HuH-7 (cell line): ENCODE measurements at regions not wholly inside any gene's neighbourhood (a gene's known extent, or its start where the extent isn't known, plus 50 kb on each side); places are given as distances from the start of the nearest gene placed in this dataset.

Source experiments
- DNase-seq: peaks from one replicate; pipeline ENCODE4 v3.0.0; 2011; ENCODE audit warnings: low spot score

- DNase-seq, result no peak
Observed at GRCh38 chr5:61687371-61687770, 355.3 kb downstream of the ZSWIM6 start.

DNA sequence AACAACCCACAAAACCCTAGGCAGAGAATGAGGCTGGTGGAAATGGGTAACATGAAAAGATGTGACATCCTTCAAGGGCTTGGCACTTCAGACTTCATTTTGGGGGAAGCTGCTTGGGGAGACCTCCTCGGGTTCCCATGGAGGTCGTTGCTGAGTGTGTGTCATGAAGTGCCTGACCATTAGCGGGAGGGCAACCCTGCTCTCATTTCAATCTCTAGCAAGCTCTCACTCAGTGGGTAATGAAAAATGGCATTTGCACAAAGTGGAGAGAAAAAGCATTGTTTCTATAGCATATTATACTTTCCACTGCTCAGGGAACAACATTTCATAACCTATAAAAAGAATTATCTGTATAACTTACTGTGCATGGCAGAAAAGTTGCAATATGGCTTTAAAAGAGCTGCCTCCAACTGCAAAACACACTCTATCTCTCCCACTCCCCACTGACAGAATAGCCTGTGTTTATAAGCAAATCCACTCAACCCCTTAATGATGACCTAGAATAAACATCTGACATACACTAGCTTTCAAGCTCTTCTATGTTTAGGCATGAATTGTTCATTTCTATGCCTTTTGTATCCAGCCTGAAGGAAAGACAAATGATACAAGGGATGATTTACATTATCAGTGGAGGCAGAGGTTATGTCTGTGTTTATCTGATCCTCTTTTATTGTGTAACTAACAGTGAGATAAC, 357.2 kb downstream of the ZSWIM6 start:
- DNase-seq, result no peak

DNA sequence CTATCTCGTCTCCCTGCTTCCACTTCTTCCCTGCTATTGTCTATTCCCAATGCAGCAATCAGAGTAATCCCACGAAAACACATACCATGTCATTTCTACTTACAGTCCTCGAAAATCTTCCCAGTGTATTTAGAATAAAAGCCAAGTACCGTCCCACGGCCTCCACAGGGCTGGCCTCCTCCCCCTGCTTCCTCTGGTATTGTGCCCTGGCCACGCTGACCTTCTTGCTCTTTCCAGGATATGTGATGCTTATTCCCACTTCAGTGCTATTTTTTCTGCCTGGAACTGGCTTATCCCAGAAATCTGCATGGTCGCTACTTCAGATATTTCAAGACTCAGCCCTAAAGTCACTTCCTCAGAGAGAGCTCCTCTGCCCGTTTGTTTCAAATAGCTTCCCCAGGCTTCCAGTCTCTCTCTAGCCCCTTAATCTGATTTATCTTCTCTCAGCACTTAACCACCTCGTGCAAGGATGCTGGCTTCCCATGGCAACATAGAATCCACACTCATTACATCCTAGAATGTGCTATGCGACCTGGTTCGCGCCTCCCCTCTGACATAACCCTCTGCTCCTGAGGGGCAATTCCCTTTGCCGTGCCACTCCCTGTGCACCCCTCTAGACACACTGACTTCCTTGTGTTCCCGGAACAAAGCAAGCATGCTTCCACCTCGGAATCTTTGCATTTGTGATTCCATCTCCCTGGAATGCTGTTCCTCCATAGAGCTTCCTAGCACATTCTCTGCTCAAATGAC, 365.9 kb downstream of the ZSWIM6 start:
- no peak for DNase-seq

DNA sequence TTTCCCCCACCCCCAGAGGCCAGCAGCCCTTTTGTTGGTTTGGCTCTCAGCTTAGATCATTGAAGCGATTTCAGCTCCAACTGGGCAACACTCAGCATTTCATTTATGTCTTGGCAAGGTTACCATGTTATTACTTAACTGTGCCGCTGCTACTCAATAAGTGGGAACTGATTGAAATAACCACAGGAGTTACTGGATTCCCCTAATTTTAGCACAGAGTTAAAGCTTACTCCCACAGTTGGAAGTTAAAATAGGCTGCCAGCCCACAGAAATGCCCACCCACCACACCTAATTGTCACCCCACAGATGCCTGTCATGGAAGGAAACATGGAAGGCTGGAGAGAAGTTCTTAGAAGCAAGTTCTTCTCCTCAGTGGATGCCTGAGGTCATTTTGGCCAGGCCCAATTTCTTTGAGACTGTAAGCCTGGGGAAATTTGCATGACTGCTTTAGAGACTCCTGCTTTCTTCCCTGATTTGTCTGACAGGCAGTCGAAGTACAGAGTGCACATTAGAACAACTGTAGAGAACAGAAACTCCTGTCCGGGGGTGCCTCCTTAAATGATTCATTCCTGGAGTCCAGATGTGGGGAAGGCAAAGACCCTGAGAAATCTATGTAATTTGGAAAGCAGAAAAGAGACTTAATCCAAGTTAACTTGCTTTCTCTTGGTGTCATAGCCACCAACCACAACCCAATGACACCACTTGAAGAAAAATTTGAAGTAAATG, 370.0 kb downstream of the ZSWIM6 start:
- no peak for DNase-seq

DNA sequence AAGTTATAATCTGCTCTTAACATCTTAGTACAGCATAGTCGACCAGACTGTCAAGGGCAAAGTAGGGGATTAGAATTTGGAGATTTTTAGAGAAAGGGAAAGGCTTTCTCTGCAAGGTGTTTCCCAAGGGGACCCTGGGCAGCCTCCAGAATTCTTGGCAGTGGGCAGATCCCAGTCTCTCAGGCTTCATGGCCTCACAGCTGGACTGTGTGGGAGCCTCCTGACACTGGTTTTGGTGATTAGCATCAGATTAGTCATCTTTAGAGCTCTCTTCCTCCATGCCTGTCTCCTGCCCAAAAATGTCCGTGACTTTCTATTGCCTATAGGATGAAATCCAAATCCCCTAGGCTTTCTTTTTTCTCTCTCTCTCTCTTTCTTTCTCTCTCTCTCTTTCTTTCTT, 370.7 kb downstream of the ZSWIM6 start:
- no peak for DNase-seq

DNA sequence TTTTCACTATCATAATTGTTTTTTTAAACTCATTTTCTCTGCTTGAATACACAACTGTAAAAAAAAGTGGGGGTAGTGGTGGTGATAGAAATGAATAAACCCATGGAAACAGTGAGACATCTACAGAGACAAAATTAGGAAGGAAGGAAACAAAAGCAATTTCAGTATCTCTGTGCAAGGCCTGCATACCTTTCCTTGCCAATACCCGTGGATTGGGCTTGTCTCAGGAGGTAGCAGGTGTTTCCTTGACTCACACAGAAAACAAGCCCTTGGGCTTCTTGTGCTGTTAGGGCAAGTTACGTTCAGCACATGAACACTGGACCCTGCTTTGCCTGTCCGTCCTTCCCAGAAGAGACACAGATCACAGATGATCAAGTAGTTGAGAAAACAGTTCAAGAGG, 372.2 kb downstream of the ZSWIM6 start:
- no peak for DNase-seq

- no peak for DNase-seq
Observed at GRCh38 chr5:61706751-61707150, 374.7 kb downstream of the ZSWIM6 start.

GRCh38 chr5:61719124-61719523, 387.1 kb downstream of the ZSWIM6 start:
- DNase-seq, result no peak

- no peak for DNase-seq
Observed at GRCh38 chr5:61720829-61721228, 388.8 kb downstream of the ZSWIM6 start.

DNA sequence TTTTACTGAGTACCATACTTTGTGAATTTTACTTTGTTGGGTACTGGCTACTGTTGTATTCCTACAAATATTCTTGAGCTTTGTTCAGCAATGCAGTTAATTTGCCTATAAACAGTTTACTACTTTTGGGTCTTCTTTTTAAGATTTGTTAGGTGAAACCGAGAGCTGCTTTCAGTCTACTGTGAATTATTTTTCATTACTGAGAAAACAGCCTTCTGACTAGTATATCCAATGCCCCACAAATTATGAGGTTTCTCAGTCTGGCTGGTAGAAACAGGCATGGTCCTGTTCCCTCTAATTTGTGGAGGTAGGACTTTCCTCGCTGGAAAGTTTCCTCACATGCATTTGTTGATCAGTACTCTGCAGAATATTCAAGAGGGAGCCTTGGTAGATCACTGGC, 392.0 kb downstream of the ZSWIM6 start:
- DNase-seq, result no peak

GRCh38 chr5:61728287-61728686, 396.2 kb downstream of the ZSWIM6 start:
- no peak for DNase-seq

- DNase-seq, result no peak
Observed at GRCh38 chr5:61730866-61731265, 398.8 kb downstream of the ZSWIM6 start.

DNA sequence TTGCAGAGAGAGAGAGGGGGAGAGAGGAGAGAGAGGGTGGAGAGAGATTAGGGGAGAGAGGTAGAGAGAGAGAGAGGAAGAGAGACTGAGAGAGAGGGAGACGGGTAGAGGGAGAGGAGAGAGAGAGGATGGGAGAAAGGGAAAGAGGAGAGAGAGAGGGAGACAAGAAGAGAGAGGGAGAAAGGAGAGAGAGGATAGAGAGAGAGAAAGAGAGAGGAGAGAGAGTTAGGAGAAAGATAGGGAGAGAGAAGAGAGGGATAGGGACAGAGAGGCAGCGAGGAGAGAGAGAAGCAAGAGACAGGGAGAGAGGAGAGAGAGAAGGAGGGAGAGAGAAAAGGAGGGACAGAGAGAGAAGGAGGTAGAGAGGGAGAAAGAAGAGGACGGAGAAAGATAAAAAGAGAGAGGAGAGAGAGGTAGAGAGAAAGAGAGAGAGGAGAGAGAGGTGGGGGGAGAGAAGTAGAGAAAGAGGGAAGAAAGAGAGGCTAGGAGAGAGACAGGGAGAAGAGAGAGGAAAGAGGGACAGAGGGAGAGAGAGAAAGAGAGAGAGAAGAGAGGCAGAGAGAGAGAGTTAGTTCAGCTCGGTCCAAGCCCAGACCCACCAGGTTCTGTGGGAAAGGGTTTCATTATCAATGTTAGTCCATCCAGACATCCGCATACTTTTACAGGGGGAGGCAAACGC, 399.3 kb downstream of the ZSWIM6 start:
- DNase-seq, result no peak

DNA sequence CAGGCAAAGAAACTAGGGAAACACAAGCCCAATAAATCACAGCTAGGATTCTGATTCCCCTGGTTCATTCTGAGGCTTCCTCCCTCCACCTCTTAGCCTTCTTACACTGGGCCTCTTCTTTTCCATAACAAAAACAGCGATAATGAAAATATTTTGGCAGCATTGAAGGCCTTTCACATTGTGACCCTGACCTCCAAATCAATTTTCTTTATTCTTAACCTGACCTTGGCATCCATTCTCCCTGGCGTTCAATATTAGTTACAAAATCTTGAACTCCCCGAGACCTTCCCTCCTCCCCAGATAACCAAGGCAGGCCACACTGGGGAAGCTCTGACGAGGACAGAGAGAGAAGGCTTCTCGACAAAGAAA, 399.9 kb downstream of the ZSWIM6 start:
- DNase-seq, result no peak

- DNase-seq, result no peak
Observed at GRCh38 chr5:61732369-61732768, 400.3 kb downstream of the ZSWIM6 start.

DNA sequence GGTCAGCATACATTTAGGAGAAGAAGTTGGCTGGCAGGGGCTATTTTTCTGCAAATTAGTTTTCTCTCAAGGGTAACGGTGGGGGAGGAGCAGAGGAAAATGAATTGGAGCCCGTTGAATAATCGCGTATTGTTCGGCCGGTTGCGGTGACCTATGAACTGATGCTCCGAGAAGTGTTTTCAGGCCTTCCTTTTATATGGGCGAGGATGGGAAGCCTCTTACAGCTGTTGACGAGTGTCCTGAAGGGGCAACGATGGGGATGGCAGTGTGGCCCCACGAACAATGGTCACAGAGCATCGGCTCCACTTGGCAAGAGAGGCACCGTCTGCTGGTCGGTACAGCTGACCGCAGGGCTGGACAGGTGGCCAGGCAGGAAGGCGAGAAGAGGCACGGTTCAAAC, 400.7 kb downstream of the ZSWIM6 start:
- no peak for DNase-seq

DNA sequence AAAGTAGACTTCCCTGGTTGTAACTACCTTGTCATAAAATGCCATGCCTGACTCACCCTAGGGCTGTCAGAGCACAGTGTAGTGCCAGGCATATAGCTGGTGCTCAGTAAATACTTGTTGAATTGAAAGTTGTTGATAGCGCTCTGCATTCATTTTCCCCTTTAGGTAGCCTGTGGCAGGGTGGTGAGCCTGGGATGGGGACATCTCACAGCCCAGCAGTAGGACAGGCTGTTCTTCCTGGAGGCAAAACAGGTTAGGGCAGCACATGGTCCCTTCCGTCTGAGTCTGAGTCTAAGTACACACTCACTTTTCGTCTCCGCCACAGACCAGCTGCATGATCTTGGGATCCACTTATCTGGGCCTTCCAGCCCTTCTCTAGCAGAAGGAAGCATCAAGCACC, 401.9 kb downstream of the ZSWIM6 start:
- no peak for DNase-seq

DNA sequence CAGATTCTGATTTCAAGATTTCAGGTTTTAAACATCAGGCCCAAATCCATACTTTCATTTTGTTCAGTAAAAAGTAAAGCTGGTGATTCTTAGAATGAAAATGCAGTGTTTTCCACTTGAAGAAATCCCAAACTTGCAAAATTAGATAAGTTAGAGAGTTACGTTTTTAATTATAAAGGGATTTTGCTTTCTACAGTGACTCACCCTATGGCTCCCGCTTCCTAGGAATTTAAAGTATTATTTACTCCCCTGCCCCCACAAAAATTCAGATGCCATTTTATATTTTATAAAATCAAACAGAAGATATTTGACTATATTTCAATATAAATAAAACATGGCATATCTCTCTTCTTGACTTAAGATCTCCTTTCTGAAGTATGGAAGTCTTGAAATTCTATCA, 402.9 kb downstream of the ZSWIM6 start:
- DNase-seq, result no peak

DNA sequence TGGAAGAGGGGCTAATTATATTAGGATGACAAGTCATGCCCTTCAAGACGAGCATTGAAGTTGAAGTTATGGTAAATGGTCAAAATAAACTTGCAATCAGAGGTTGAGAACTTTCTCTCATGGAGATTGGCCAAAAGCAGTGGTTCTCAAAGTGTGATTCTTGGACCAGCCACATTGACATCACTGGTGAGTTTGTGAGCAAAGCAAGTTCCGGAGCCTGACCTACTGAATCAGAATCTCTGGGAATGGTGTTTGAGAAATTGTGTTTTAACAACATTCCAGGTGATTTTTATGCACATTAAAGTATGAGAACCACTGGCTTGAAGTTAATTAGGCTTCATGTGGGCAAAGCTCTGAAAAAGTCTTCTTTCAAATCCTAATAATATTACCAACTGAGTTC, 403.5 kb downstream of the ZSWIM6 start:
- DNase-seq, result no peak

- no peak for DNase-seq
Observed at GRCh38 chr5:61735995-61736394, 403.9 kb downstream of the ZSWIM6 start.

- no peak for DNase-seq
Observed at GRCh38 chr5:61737301-61737963, 405.4 kb downstream of the ZSWIM6 start.

- DNase-seq, result no peak
Observed at GRCh38 chr5:61737964-61738340, 405.9 kb downstream of the ZSWIM6 start.
